ENCODE measurements at regions not wholly inside any gene's neighbourhood (a gene's known extent, or its start where the extent isn't known, plus 50 kb on each side); places are given as distances from the start of the nearest gene placed in this dataset.

DNA sequence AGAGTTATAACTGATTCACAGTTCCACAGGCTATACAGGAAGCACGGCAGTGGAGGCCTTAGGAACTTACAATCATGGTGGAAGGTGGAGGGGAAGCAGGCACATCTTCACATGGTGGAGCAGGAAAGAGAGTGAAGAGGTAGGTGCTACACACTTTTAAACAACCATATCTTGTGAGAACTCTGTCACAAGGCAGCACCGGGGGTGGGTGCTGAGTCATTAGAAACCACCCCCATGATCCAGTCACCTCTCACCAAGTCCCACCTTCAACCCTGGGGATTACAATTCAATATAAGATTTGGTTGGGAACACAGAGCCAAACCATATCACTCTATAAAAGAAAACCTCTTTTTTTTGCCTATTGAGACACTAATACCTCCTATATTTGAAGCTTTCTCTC lies 1108.5 kb upstream of the CDH2 start:
- H3K4me3 ChIP-seq (ENCODE audit: low read depth, low read length): no peak overlapping the region
- DNase-seq (ENCODE audit: low read depth): no peak
- TF ChIP-seq, protein P1, sequence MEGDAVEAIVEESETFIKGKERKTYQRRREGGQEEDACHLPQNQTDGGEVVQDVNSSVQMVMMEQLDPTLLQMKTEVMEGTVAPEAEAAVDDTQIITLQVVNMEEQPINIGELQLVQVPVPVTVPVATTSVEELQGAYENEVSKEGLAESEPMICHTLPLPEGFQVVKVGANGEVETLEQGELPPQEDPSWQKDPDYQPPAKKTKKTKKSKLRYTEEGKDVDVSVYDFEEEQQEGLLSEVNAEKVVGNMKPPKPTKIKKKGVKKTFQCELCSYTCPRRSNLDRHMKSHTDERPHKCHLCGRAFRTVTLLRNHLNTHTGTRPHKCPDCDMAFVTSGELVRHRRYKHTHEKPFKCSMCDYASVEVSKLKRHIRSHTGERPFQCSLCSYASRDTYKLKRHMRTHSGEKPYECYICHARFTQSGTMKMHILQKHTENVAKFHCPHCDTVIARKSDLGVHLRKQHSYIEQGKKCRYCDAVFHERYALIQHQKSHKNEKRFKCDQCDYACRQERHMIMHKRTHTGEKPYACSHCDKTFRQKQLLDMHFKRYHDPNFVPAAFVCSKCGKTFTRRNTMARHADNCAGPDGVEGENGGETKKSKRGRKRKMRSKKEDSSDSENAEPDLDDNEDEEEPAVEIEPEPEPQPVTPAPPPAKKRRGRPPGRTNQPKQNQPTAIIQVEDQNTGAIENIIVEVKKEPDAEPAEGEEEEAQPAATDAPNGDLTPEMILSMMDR (IDR thresholded peaks at IDR 0.05; ENCODE audit: insufficient read depth, low read depth, low read length, missing control alignments): no peak

DNA sequence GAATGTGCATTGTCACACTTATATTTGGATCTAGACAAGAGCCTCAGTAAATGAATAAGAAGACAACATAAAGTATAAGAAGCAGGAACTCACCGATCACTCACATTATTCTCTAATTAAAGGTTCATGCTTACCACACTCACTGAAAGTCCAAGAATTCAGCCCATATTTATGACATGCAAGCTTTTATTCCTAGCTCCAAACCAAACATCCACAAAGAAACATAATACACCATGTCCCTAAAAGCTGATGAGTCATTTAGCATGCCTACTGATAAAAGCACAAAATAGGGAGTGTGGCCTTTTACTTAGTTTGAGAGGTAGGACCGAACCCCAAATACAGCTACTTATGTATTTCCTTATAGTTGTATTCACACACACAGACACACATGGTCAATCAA lies 1094.6 kb upstream of the CDH2 start:
- DNase-seq (ENCODE audit: low read depth): no peak
- TF ChIP-seq, protein P1 (IDR thresholded peaks at IDR 0.05; ENCODE audit: insufficient read depth, low read depth, low read length, missing control alignments): no peak
- no peak overlapping the region for H3K4me3 ChIP-seq (ENCODE audit: low read depth, low read length)

DNA sequence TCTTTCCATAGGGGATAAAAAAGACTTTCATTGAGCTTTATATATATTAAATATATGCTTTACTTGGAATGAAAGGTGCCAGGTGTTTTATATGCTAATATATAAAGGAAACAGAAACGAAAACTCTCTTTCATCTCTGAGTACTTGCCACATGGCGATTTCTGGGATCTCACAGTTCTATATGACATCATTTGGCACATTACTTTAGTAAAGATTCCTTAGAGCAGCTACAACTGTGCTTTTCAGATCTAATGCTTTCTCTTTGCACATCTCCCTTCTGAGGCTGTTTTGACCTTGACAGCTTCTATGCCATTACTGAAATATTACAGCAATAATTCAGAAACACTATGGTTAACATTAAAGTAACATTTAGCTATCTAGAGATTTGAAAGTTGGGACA lies 1082.9 kb upstream of the CDH2 start:
- no peak for DNase-seq (ENCODE audit: low read depth)
- no peak overlapping the region for H3K4me3 ChIP-seq (ENCODE audit: low read depth, low read length)
- TF ChIP-seq, protein P1 (IDR thresholded peaks at IDR 0.05; ENCODE audit: insufficient read depth, low read depth, low read length, missing control alignments): no peak

DNA sequence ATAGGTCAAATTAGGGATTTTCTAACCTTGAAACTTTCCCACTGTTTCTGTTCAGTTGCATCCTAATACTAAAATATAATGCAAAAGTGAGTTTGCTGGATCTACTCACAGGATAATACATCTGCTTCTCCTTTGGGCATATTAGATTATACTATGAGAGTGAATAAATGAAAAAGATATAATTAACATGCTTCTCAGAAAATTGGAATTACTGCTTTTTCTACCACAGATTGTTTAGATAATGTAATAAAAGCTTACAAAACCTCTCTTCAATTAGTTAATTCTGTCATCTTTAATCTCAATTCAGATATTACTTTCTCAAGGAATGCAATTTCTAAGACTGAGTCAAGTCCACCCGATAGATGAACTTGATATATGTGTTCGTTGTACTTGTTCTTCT lies 1077.2 kb upstream of the CDH2 start:
- TF ChIP-seq, protein P1 (IDR thresholded peaks at IDR 0.05; ENCODE audit: insufficient read depth, low read depth, low read length, missing control alignments): no peak
- DNase-seq (ENCODE audit: low read depth): no peak
- no peak overlapping the region for H3K4me3 ChIP-seq (ENCODE audit: low read depth, low read length)

DNA sequence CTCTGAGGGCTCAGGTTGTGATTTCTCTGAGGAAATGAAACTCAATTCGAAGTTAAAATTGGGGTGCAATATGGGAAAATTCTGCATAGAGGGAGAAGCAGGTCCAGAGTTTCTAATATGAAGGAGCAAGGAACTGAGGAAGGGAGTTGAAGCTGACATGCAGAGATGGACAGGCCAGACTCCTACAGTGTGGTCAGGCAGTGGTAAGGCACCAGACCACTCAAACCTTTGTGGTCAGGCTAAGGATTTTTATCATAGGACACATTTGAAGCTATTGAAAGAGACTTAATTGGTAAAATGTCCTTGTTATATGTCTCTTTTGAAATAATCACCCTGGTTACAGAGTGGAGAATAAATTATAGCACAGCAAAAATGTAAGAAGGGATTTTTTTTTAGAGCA lies 1074.8 kb upstream of the CDH2 start:
- TF ChIP-seq, protein P1 (IDR thresholded peaks at IDR 0.05; ENCODE audit: insufficient read depth, low read depth, low read length, missing control alignments): no peak
- DNase-seq (ENCODE audit: low read depth): no peak
- H3K4me3 ChIP-seq (ENCODE audit: low read depth, low read length): no peak overlapping the region

DNA sequence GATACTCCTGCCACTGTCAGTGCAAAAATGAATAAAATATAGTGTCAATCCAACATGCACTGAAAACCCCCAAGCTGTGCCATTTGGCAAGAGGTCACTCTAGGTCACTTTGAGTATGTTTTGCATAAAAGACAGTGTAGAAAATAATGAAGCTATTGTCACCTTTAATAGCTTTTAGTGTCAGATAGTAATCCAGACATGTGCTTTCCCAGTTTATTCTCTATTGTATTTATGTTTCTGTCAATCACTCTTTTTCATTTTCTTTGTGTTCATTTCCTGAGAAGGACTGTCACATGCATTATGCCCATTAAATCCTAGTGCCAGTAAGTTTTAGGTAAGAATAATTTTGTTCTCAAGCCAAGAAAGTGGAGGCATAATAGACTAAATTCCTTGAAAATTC lies 1073.9 kb upstream of the CDH2 start:
- TF ChIP-seq, protein P1 (IDR thresholded peaks at IDR 0.05; ENCODE audit: insufficient read depth, low read depth, low read length, missing control alignments): no peak
- DNase-seq (ENCODE audit: low read depth): no peak
- no peak overlapping the region for H3K4me3 ChIP-seq (ENCODE audit: low read depth, low read length)

DNA sequence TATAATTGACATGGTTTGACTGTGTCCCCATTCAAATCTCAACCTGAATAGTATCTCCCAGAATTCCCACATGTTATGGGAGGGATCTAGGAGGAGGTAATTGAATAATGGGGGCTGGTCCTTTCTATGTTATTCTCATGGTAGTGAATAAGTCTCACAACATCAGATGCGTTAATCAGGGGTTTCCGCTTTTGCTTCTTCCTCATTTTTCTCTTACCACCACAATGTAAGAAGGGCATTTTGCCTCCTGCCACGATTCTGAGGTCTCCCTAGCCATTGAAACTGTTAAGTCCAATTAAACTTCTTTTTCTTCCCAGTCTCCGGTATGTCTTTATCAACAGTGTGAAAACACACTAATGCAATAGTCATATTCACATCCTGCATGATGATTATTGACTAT lies 1073.3 kb upstream of the CDH2 start:
- DNase-seq (ENCODE audit: low read depth): no peak
- TF ChIP-seq, protein P1 (IDR thresholded peaks at IDR 0.05; ENCODE audit: insufficient read depth, low read depth, low read length, missing control alignments): no peak
- no peak overlapping the region for H3K4me3 ChIP-seq (ENCODE audit: low read depth, low read length)

Data from GM12865 (cell line).